ENCODE measurements at regions not wholly inside any gene's neighbourhood (a gene's known extent, or its start where the extent isn't known, plus 50 kb on each side); places are given as distances from the start of the nearest gene placed in this dataset.

DNA sequence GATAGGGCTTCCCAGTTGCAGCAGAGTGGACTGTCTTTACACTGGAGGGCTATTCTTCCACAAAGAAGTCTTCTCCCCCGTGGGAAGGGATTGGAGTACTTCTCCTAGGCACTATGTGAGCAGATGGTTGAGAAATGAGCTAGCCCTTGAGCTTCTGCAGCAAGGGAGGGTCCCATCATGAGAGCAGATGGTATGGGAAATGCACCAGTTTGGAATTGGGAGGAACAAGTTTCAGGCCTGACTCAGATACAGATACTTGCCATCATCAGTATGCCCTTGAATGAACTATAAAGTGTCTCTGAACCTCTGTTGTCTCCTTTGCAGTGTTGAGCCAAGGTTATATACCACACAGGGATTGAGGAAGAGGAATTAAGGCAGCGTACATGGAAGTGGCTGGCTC lies 757.4 kb downstream of the RNF144A start:
- TF ChIP-seq, protein P1, sequence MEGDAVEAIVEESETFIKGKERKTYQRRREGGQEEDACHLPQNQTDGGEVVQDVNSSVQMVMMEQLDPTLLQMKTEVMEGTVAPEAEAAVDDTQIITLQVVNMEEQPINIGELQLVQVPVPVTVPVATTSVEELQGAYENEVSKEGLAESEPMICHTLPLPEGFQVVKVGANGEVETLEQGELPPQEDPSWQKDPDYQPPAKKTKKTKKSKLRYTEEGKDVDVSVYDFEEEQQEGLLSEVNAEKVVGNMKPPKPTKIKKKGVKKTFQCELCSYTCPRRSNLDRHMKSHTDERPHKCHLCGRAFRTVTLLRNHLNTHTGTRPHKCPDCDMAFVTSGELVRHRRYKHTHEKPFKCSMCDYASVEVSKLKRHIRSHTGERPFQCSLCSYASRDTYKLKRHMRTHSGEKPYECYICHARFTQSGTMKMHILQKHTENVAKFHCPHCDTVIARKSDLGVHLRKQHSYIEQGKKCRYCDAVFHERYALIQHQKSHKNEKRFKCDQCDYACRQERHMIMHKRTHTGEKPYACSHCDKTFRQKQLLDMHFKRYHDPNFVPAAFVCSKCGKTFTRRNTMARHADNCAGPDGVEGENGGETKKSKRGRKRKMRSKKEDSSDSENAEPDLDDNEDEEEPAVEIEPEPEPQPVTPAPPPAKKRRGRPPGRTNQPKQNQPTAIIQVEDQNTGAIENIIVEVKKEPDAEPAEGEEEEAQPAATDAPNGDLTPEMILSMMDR (conservative IDR thresholded peaks at IDR 0.05; ENCODE audit: low read depth, low read length), result no peak
- TF ChIP-seq EZH2 (IDR thresholded peaks at IDR 0.05; ENCODE audit: borderline replicate concordance, low read depth, low read length, poor library complexity, severe bottlenecking), result no peak
